Right atrium auricular region (tissue), 2 donors: ENCODE measurements at regions not wholly inside any gene's neighbourhood (a gene's known extent, or its start where the extent isn't known, plus 50 kb on each side); places are given as distances from the start of the nearest gene placed in this dataset.

Experiments
- DNase-seq: peaks from one replicate; pipeline ENCODE4 v3.0.0-alpha.2; 2019; ENCODE audit warnings: low spot score
- H3K27ac ChIP-seq, 2 donors: fragments of 200-600 bp; sonication (generic); 1 replicate in 1 of 2; 2 replicates in 1 of 2; pipeline ENCODE4 v1.5.1; 2016 to 2019
- H3K27me3 ChIP-seq, 2 donors: fragments of 200-600 bp; sonication (generic); one replicate each; pipeline versions ENCODE4 v1.5.1 to v1.6.0; 2017 to 2019
- H3K36me3 ChIP-seq: fragments of 200-600 bp; sonication (generic); one replicate; pipeline ENCODE4 v1.5.1; 2016
- H3K4me1 ChIP-seq, 2 donors: fragments of 200-600 bp; sonication (generic); one replicate each; pipeline versions ENCODE4 v1.5.1 to v1.6.0; 2017 to 2019
- H3K4me3 ChIP-seq, 2 donors: fragments of 200-600 bp; sonication (generic); 1 replicate in 1 of 2; 2 replicates in 1 of 2; pipeline ENCODE4 v1.5.1; 2017 to 2019; ENCODE audit warnings: mild to moderate bottlenecking in 1 of 2, moderate library complexity in 1 of 2
- H3K9me3 ChIP-seq, 2 donors: fragments of 200-600 bp; sonication (generic); one replicate each; pipeline ENCODE4 v1.5.1; 2019
- TF ChIP-seq, protein P1 (sequence below), 2 donors: fragments of 200-600 bp; sonication (generic); IDR thresholded peaks; one replicate each; pipeline ENCODE4 v1.5.1; 2019; ENCODE audit warnings: antibody characterized with exemption in 2 of 2

DNA sequence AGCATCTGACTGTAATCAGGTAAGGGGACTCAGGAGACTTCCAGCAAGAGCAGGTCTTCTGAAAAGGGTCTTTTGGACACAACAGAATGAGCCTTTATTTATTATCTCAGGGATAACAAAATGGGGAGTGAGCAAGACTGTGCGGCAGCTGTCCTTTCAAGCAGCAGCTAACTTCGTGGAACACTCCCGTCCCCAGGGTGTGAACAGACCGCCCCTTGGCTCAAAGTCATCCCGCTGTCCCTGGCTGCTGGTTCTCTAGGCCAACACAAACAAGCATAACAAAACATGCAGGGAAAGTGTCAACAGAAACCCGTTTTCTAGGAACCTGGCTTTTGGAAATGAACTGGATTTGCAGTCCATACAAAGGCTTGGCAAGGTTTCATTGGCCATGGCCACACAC lies 787.9 kb upstream of the FANCL start:
- no peaks in the 10 kb centered on the region for H3K36me3 ChIP-seq
- DNase-seq = no peak
- no peaks in the 10 kb centered on the region for H3K4me1 ChIP-seq
- H3K4me3 ChIP-seq = no peak overlapping the region
- H3K9me3 ChIP-seq = no peaks in the 10 kb centered on the region
- TF ChIP-seq, protein P1, sequence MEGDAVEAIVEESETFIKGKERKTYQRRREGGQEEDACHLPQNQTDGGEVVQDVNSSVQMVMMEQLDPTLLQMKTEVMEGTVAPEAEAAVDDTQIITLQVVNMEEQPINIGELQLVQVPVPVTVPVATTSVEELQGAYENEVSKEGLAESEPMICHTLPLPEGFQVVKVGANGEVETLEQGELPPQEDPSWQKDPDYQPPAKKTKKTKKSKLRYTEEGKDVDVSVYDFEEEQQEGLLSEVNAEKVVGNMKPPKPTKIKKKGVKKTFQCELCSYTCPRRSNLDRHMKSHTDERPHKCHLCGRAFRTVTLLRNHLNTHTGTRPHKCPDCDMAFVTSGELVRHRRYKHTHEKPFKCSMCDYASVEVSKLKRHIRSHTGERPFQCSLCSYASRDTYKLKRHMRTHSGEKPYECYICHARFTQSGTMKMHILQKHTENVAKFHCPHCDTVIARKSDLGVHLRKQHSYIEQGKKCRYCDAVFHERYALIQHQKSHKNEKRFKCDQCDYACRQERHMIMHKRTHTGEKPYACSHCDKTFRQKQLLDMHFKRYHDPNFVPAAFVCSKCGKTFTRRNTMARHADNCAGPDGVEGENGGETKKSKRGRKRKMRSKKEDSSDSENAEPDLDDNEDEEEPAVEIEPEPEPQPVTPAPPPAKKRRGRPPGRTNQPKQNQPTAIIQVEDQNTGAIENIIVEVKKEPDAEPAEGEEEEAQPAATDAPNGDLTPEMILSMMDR (IDR thresholded peaks at IDR 0.05) = no peak
- H3K27ac ChIP-seq = no peak overlapping the region
- no peaks in the 10 kb centered on the region for H3K27me3 ChIP-seq

DNA sequence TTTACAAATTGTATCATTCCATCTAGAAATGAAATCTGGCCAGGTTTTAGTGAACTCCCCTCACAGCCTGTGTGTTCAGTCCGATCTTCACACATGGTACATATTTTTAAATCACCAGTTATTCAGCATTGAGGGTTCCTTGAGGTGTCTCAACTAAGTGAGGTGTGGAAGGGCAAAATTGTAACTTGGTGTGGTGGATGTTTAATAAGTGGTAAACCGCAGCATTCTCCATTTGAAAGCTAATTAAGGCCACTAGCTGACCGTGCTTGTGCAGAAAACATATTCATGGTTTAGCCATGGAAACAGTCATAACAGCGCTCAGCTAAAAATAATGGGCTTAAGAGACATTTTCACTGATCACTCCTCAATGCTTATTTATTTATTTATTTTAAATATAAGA lies 786.2 kb upstream of the FANCL start:
- no peaks in the 10 kb centered on the region for H3K4me1 ChIP-seq
- no peak for DNase-seq
- H3K27ac ChIP-seq = no peak overlapping the region
- no peaks in the 10 kb centered on the region for H3K9me3 ChIP-seq
- no peaks in the 10 kb centered on the region for H3K36me3 ChIP-seq
- TF ChIP-seq, protein P1 (IDR thresholded peaks at IDR 0.05) = no peak
- no peak overlapping the region for H3K4me3 ChIP-seq
- no peaks in the 10 kb centered on the region for H3K27me3 ChIP-seq

DNA sequence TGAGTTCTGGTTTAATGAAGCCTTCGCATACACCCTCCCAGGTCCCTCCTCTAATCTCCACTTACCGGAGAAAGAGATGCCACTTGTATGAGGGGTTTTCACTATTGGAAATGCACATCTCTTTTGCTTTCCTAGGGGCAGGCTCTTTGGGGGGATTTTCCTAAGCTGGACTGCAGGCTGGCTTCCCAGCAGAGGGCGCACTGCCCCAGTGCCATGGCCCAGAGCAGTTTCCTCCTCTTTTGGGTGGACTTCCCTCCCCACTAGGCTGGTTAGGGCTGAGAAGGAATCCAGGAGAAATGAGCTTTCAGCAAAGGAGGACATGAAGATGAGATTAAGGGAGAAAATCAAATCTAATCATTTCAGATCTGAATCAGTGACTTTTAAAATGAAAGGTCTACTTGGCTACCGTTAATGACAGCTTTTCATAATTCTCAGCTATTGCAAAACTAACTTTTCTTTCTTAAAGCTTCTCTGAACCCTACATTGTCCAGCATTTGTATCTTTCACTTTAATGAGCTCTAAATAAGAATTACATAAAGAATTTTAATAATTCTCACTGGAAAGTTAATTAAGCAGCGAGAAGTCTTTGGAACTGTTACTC lies 784.1 kb upstream of the FANCL start:
- TF ChIP-seq, protein P1 (IDR thresholded peaks at IDR 0.05) = peak in 1 of 2 donors; percentile 71
- DNase-seq = no peak
- Histone ChIP-seq H3K4me3 (no peak overlapping the region), H3K36me3 (no peaks in the 10 kb centered on the region), H3K27ac (no peak overlapping the region), H3K27me3 (no peaks in the 10 kb centered on the region), H3K9me3 (no peaks in the 10 kb centered on the region), H3K4me1 (no peaks in the 10 kb centered on the region)

DNA sequence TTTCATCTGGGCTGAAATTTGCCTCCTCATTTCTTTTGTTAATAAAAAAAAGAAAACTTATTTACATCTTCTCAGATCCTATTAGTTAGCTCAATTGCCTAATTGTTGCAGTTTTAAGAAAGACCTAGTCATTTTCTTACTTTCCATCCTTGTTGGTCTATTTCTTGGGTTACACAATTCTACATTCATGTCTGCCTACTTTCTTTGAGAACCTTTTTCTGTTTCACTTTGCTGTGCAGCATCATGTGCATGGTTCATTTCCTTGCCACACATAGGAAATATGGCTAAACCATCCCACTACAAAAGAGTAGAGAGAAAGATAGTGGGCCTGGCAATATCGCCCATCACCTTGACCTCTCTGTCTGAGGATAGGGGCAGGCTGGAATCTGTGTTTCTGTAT lies 780.7 kb upstream of the FANCL start:
- TF ChIP-seq, protein P1 (IDR thresholded peaks at IDR 0.05) = no peak
- H3K36me3 ChIP-seq = no peaks in the 10 kb centered on the region
- no peaks in the 10 kb centered on the region for H3K27me3 ChIP-seq
- H3K9me3 ChIP-seq = no peaks in the 10 kb centered on the region
- H3K4me3 ChIP-seq = no peak overlapping the region
- H3K4me1 ChIP-seq = no peaks in the 10 kb centered on the region
- DNase-seq = no peak
- H3K27ac ChIP-seq = no peak overlapping the region

DNA sequence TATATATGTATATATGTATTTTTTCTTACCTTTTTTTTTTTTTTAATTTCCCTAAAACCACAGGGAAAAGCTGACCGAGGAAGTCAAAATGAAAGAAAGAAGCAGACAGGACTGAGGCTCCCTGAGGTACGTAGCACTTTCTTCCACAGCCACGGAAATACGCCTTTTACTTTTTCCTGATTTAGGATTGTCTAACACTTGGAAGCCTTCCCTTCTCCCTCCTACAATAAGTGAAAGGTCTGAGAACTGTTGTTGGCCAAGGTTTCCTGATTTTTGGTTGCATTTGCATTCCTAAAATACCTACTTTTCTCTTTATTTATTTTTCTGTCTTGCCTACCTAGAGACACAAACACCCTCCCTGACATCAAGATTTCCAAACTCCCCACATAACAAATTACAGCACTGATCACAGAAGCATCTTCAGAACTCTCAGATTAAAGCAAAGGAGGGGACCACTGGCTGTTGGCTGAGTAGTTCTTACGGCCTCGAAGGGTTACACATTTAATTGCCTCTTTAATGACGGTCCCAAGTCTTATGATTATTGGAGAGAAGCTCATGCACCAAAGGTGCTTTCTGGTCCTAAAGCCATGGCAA lies 778.5 kb upstream of the FANCL start:
- TF ChIP-seq, protein P1 (IDR thresholded peaks at IDR 0.05) = no peak
- Histone ChIP-seq H3K27me3 (no peaks in the 10 kb centered on the region), H3K27ac (no peak overlapping the region), H3K4me3 (no peak overlapping the region), H3K36me3 (no peaks in the 10 kb centered on the region), H3K4me1 (no peaks in the 10 kb centered on the region), H3K9me3 (peaks cover 0 to 4% of the 10 kb centered on the region in 2 donors)
- no peak for DNase-seq

DNA sequence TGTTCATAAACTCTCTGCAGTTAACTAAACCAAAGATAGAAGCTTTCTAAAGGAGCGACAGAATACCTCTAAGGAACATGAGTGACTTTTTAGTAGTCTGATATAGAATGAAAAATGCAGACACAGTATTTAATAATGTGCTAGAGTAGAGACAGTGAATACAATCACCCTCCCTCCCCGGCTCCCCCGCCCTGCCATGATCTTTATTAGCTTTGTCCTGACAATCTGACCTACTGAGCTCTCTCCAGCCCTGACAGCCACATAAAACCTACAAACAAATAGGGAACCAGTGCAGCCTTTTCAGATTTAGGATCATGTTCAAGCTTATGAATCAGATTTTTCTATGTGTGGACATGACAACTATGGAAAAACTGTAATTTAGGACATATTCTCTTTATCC lies 777.6 kb upstream of the FANCL start:
- TF ChIP-seq, protein P1 (IDR thresholded peaks at IDR 0.05) = no peak
- Histone ChIP-seq H3K4me3 (no peak overlapping the region), H3K4me1 (no peaks in the 10 kb centered on the region), H3K36me3 (no peaks in the 10 kb centered on the region), H3K27me3 (no peaks in the 10 kb centered on the region), H3K27ac (no peak overlapping the region), H3K9me3 (peaks cover 0 to 4% of the 10 kb centered on the region in 2 donors)
- no peak for DNase-seq
